ENCODE measurements at regions not wholly inside any gene's neighbourhood (a gene's known extent, or its start where the extent isn't known, plus 50 kb on each side); places are given as distances from the start of the nearest gene placed in this dataset.

DNA sequence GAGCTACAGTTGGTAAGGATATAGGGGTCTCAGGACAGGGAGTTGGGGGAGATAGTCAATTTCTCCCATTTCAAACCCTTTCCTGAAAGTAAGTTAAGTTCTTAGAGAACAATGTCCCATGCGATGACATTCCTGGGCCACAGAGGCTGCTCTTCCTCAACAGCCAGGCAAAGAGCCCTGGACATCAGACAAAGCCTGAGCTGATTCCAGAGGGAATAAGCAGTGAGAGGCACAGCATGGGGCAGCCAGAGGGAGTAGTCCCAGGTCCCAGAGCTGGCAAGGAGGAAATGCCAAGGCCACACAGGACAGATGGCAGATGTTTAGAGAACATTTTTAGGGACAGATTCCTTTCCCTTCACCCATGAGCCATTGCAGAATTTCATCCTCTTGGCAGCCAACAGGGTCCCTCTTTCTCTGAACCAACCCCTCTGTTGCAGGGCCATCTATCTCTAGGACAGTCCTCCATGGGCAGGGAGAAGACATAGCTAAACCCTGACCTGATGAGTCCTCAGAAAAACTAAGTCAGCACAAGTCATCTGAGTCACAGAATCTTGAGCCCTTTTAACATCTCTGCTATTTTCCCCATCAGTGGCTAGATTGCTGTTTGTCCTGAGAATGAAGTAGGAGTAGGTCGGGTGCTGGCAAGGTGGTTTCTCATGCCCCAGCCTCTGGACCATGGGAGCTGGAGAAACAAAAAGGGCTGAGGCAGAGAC, 60.3 kb upstream of the CALM2 start:
- no peak for DNase-seq (ENCODE audit: low read depth)

DNA sequence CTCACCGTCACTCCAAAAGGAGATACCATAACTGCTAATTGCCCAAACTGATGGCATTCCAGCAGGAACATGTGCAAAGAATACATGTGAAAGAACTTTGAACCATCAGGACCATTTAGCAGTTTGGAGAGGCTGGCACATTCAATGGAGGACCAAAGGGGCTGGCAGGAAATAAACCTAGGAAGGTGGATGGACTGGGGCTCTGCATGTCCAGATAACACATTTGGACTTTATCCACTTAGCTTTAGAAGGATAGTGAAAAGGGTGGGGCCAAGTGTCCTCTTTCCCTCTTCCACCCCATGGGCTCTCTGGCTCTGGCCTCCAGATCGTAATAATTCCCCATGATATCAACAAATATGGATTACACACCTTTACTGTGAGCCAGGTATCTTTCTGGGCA, 58.8 kb upstream of the CALM2 start:
- no peak for DNase-seq (ENCODE audit: low read depth)

DNA sequence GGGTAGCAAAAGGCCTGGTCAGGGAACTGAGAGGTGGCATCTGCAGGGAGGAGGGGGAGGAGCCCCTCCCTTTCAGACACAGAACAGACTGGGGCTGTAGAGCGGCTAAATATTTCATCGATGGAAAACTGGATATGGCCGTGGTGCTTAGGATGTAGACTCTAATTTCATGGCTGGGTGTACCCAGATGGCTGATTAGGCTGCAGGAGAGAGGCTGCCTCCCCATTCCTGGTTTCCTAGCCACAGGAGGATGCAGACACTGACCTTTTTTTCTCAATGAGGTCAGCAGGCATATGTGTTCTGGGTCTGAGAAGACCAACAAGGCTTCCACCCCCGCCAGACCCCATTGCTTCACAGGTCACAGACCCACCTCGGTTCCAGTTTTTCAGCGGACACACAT, 58.1 kb upstream of the CALM2 start:
- DNase-seq (ENCODE audit: low read depth): no peak

DNA sequence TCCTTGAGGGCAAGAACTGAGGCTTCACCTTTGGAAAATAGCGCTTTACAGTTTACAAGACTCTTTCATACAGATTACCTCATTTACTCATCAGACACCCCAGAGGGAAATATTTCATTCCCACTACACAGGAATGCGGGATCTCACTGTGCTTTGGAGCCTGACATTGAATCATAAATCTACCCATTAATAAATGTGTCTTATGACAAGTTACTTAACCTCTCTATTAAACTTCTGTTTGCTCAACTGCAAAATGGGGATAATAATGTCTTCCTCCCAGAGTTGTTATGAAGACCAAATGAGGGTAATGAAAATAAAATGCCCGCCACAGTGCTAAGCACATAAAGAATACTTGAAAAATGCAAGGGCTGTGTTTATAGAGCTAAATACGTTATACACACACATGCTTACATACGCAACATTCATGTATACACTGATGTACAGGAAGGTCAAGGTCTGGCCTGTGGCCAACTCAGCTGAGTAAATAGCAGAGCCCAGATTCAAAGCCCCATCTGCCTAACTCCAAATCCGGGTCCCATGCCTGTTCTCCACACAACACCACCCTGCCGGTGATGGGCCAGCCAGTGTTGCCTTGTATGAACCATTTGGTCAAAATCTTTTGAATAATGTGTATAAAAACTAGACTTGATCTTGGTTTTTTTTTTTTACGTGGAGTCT, 56.6 kb upstream of the CALM2 start:
- DNase-seq (ENCODE audit: low read depth): no peak

DNA sequence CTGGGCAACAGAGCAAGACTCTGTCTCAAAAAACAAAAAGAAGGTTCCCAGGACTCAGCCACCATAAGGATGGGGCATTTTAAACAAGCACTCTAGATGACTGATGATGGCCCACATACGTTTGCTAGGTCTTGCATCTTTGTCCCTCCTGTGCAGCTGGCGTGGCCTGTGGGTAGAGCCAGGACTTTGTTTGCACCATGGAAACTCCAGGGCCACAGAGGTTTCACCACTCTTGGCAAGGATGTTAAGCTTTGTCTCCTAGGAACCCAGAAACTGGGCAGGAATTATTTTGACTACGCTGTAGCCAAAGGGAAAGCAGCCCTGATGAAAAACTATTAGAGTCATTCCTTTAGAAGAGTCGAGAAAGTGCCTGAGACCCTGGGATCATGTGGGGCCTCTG, 54.1 kb upstream of the CALM2 start:
- DNase-seq (ENCODE audit: low read depth): no peak

DNA sequence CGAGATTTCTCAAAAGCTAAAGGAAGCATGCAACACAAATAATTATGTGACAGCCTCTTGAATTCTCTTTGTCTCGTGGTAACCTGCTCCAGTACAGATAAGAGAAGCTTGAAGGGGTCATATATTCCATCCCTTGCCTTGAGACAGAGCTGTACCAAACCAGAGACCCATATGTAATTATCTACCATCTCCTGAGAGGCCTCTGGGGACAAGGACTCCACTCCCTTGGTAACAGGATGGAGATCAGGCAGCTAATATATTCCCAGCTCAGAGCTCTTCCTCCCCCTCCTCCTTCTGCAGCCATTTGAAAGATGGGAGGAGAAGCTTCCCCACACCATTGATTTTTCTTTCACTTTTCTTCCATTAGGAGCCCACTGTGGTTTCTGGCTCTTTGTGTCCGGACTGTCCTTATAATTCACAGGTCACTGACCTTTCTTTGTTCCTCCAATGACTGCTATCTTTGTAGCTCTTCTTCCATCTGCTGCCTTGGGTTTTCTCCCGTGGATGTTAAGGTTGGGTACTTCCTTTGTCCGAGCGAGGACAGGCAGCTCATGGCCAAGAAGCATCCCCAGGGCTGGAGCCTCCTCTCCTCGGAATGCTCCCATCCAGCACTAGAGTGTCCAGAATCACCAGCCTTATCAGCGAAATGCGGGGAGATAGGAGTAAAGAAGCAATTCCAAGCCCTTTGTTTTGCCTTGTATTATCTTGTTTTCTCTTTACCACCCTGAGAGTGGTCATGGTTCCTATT, 51.4 kb upstream of the CALM2 start:
- no peak for DNase-seq (ENCODE audit: low read depth)

DNA sequence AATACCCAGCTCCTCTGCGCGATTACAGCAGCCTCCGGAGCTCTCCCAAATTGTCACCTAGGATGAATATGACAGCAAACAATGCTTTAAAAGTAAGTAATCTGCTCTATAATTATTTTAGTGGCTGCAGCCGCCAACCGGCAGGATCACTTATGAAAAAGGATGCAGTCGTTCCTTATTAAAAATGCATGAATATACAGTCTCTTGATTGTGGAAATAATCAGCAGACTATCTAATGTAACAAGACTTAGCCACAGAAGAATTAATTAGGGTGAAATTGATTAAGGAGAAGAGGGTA, 50.6 kb upstream of the CALM2 start:
- no peak for DNase-seq (ENCODE audit: low read depth)

DNA sequence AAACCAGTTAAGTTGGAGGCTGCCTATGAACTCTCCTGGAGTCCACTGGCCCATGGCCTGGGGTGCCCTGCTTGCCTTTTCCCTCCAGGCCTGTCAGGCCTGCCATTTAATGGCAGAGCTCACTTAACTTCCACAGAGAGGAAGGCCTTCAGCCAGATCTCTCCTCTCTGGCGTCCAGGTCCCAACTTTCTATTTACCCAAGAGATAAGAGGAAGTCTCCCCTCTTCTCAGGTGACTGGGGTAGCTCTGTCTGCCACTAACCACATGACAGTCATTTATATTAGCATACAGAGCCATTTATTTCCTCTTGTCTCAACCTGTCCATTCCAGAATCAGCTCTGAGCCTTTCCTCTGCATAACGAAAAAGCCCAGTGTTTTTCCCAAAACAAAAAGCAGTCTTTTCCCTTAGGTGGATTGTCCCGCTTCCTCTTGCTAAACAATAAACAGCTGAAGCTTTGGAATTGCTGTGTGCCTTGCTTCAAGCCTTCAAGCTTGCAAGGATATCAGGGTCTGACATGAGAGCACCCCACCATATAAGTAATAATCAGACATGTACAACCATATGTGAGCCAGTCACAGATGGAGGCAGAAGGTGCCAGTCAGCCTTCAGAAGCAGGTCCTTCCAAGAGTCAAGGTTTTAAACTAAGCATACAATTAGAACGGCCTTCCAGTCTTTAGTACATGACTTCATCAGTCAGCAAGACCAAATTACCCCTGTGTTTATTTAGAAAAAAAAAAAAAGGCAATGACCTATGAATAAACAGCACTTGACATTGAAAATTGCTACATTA, 50.0 kb upstream of the CALM2 start:
- no peak for DNase-seq (ENCODE audit: low read depth)

Data from stimulated activated CD8-positive, alpha-beta memory T cell treated with anti-CD3 and anti-CD28 coated beads, Interleukin-7, amount 100 ng/mL, for 24 hours (primary cell).